ENCODE measurements at regions not wholly inside any gene's neighbourhood (a gene's known extent, or its start where the extent isn't known, plus 50 kb on each side); places are given as distances from the start of the nearest gene placed in this dataset.
A peak's percentile ranks its signal among the peaks of the same experiment; 100 is the strongest.

- Mint-ChIP-seq H3K4me3 (ENCODE audit: low read depth) (no peak overlapping the region), H3K9me3 (ENCODE audit: low read depth) (no peaks in the 10 kb centered on the region), H3K36me3 (ENCODE audit: insufficient read depth) (no peaks in the 10 kb centered on the region), H3K27me3 (peaks cover 8% of the 10 kb centered on the region), H3K27ac (no peak overlapping the region), H3K4me1 (ENCODE audit: low read depth) (peaks cover 14% of the 10 kb centered on the region)
- DNase-seq (ENCODE audit: low spot score, unreplicated experiment), result no peak
- no peak for TF ChIP-seq CTCF (IDR thresholded peaks at IDR 0.05; ENCODE audit: unreplicated experiment)
Measured at GRCh38 chr15:38622304-38622703, 57.7 kb upstream of the RASGRP1 start.

GRCh38 chr15:38622908-38623307 is 58.3 kb upstream of the RASGRP1 start:
- no peak for TF ChIP-seq CTCF (IDR thresholded peaks at IDR 0.05; ENCODE audit: unreplicated experiment)
- peaks cover 10% of the 10 kb centered on the region for H3K27me3 Mint-ChIP-seq
- no peaks in the 10 kb centered on the region for H3K9me3 Mint-ChIP-seq (ENCODE audit: low read depth)
- H3K4me1 Mint-ChIP-seq (ENCODE audit: low read depth), result peaks cover 14% of the 10 kb centered on the region
- no peak overlapping the region for H3K4me3 Mint-ChIP-seq (ENCODE audit: low read depth)
- no peaks in the 10 kb centered on the region for H3K36me3 Mint-ChIP-seq (ENCODE audit: insufficient read depth)
- no peak for DNase-seq (ENCODE audit: low spot score, unreplicated experiment)
- no peak overlapping the region for H3K27ac Mint-ChIP-seq

- Mint-ChIP-seq H3K9me3 (ENCODE audit: low read depth) (no peaks in the 10 kb centered on the region), H3K27me3 (peaks cover 11% of the 10 kb centered on the region), H3K4me3 (ENCODE audit: low read depth) (no peak overlapping the region), H3K4me1 (ENCODE audit: low read depth) (peaks cover 14% of the 10 kb centered on the region), H3K36me3 (ENCODE audit: insufficient read depth) (no peaks in the 10 kb centered on the region), H3K27ac (no peak overlapping the region)
- no peak for TF ChIP-seq CTCF (IDR thresholded peaks at IDR 0.05; ENCODE audit: unreplicated experiment)
- DNase-seq (ENCODE audit: low spot score, unreplicated experiment), result no peak
Measured at GRCh38 chr15:38623744-38624143, 59.1 kb upstream of the RASGRP1 start.

GRCh38 chr15:38624244-38625205 is 59.9 kb upstream of the RASGRP1 start:
- no peaks in the 10 kb centered on the region for H3K36me3 Mint-ChIP-seq (ENCODE audit: insufficient read depth)
- no peaks in the 10 kb centered on the region for H3K9me3 Mint-ChIP-seq (ENCODE audit: low read depth)
- H3K4me1 Mint-ChIP-seq (ENCODE audit: low read depth), result peaks cover 14% of the 10 kb centered on the region
- H3K4me3 Mint-ChIP-seq (ENCODE audit: low read depth), result no peak overlapping the region
- no peak overlapping the region for H3K27ac Mint-ChIP-seq
- peak; percentile 14 for TF ChIP-seq CTCF (IDR thresholded peaks at IDR 0.05; ENCODE audit: unreplicated experiment)
- no peak for DNase-seq (ENCODE audit: low spot score, unreplicated experiment)
- H3K27me3 Mint-ChIP-seq, result peaks cover 14% of the 10 kb centered on the region

GRCh38 chr15:38625886-38626285 is 61.3 kb upstream of the RASGRP1 start:
- Mint-ChIP-seq H3K4me3 (ENCODE audit: low read depth) (no peak overlapping the region), H3K9me3 (ENCODE audit: low read depth) (no peaks in the 10 kb centered on the region), H3K4me1 (ENCODE audit: low read depth) (peaks cover 10% of the 10 kb centered on the region), H3K36me3 (ENCODE audit: insufficient read depth) (no peaks in the 10 kb centered on the region), H3K27me3 (peaks cover 14% of the 10 kb centered on the region), H3K27ac (no peak overlapping the region)
- TF ChIP-seq CTCF (IDR thresholded peaks at IDR 0.05; ENCODE audit: unreplicated experiment), result no peak
- no peak for DNase-seq (ENCODE audit: low spot score, unreplicated experiment)

Measured in progenitor cell of endocrine pancreas (in vitro differentiated cells).